Peyer's patch (tissue), 4 donors: ENCODE measurements at regions not wholly inside any gene's neighbourhood (a gene's known extent, or its start where the extent isn't known, plus 50 kb on each side); places are given as distances from the start of the nearest gene placed in this dataset.

ENCODE experiments used
- DNase-seq, 3 donors: peaks; one replicate each; pipeline ENCODE4 v3.0.0-alpha.2; 2017 to 2019
- H3K27ac ChIP-seq, 4 donors: fragments of 200-600 bp; sonication (generic); one replicate each; pipeline ENCODE4 v1.5.1; 2016 to 2019
- H3K27me3 ChIP-seq, 2 donors: fragments of 200-600 bp; sonication (generic); one replicate each; pipeline ENCODE4 v1.5.1; 2019
- H3K36me3 ChIP-seq, 3 donors: fragments of 200-600 bp; sonication (generic); one replicate each; pipeline ENCODE4 v1.5.1; 2016 to 2019
- H3K4me1 ChIP-seq, 4 donors: fragments of 200-600 bp; sonication (generic); one replicate each; pipeline ENCODE4 v1.5.1; 2016 to 2019
- H3K4me3 ChIP-seq, 4 donors: fragments of 200-600 bp; sonication (generic); 1 replicate in 3 of 4; 2 replicates in 1 of 4; pipeline ENCODE4 v1.5.1; 2016 to 2019; ENCODE audit warnings: mild to moderate bottlenecking in 1 of 4
- H3K9me3 ChIP-seq, 4 donors: fragments of 200-600 bp; sonication (generic); one replicate each; pipeline ENCODE4 v1.5.1; 2016 to 2019; ENCODE audit warnings: mild to moderate bottlenecking in 1 of 4
- POLR2A ChIP-seq, 2 donors: fragments of 450-650 bp; IDR thresholded peaks; one replicate each; pipeline ENCODE4 v1.5.1; 2017; ENCODE audit warnings: antibody characterized with exemption in 2 of 2, mild to moderate bottlenecking in 2 of 2, moderate library complexity in 2 of 2
- TF ChIP-seq, protein P1 (sequence below), 6 experiments: fragments of 450-650 bp in 4 of 6; fragments of 200-600 bp in 2 of 6; sonication (generic) in 1 of 6; IDR thresholded peaks; one replicate each; pipeline ENCODE4 v1.5.1; 2017 to 2019; ENCODE audit warnings: antibody characterized with exemption in 6 of 6, mild to moderate bottlenecking in 3 of 6, moderate library complexity in 1 of 6

DNA sequence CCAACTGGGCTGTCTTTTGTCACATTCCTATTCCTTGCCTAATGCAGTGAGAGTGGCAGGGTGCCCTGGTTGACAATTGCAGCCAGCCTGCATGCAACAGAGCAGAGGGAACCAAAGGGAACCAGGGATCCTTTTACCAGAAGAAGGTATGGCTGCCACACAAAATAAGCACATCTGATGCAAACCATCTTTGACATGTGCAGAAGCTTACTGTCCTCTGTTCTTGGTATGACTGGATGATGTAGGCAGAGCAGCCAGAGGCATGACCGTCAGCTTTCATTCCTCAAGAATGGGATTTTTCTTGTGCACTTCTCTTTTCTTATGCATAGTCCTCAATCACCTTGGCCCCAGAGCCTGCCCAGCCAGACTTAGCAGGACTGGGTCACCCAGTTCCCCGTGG is 116.1 kb downstream of the UQCRFS1 start:
- H3K4me1 ChIP-seq = no peaks in the 10 kb centered on the region
- H3K9me3 ChIP-seq = no peaks in the 10 kb centered on the region
- no peak for DNase-seq
- no peak overlapping the region for H3K4me3 ChIP-seq
- no peaks in the 10 kb centered on the region for H3K36me3 ChIP-seq
- TF ChIP-seq POLR2A (IDR thresholded peaks at IDR 0.05) = no peak
- TF ChIP-seq, protein P1, sequence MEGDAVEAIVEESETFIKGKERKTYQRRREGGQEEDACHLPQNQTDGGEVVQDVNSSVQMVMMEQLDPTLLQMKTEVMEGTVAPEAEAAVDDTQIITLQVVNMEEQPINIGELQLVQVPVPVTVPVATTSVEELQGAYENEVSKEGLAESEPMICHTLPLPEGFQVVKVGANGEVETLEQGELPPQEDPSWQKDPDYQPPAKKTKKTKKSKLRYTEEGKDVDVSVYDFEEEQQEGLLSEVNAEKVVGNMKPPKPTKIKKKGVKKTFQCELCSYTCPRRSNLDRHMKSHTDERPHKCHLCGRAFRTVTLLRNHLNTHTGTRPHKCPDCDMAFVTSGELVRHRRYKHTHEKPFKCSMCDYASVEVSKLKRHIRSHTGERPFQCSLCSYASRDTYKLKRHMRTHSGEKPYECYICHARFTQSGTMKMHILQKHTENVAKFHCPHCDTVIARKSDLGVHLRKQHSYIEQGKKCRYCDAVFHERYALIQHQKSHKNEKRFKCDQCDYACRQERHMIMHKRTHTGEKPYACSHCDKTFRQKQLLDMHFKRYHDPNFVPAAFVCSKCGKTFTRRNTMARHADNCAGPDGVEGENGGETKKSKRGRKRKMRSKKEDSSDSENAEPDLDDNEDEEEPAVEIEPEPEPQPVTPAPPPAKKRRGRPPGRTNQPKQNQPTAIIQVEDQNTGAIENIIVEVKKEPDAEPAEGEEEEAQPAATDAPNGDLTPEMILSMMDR (IDR thresholded peaks at IDR 0.05) = no peak
- H3K27ac ChIP-seq = no peak overlapping the region
- no peaks in the 10 kb centered on the region for H3K27me3 ChIP-seq

DNA sequence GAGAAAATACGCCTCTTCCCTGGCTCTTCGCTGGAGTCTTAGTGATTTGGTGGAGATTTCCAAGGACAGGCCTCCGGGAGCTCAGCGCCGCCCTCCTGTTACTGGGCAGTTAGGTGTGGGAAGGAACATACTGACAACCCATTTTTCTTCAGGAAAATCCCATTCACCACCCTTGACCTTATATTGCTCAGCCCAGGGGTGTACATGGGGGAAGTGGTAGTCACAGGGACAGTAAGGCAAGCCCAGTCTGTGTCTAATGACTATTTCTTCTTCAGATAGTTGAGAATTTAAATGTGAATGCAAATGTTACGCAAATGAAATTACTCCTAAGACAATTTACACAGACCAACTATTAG is 119.4 kb downstream of the UQCRFS1 start:
- Histone ChIP-seq H3K4me1 (no peaks in the 10 kb centered on the region), H3K27ac (no peak overlapping the region), H3K4me3 (no peak overlapping the region), H3K9me3 (no peaks in the 10 kb centered on the region), H3K36me3 (no peaks in the 10 kb centered on the region), H3K27me3 (no peaks in the 10 kb centered on the region)
- TF ChIP-seq, protein P1 (IDR thresholded peaks at IDR 0.05) = no peak
- TF ChIP-seq POLR2A (IDR thresholded peaks at IDR 0.05) = no peak
- no peak for DNase-seq

DNA sequence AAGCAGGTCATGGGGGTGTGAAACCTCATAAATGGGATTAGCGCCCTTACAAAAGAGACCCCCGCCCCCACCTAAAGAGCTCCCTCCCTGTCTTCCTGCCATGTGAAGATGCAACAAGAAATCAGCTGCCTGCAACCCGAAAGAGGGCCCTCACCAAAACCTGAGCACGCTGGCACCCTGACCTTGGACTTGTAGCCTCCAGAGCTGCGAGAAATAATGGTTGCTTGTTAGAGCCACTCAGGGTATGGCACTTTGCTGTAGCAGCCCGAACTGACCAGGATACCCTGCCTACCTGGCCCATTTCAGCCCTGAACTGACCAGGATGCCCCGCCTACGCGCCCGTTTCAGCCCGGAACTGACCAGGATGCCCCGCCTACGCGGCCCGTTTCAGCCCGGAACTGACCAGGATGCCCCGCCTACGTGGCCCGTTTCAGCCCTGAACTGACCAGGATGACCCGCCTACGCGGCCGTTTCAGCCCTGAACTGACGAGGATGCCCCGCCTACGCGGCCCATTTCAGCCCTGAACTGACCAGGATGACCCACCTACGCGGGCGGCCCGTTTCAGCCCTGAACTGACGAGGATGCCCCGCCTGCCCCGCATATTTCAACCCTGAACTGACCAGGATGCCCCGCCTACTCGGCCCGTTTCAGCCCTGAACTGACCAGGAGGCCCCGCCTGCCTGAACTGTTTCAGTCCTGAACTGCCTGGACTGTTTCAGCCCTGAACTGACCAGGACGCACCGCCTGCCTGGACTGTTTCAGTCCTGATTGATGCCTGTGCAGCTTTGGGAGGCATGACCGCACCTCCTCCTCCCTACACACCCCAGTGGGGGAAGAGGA is 120.0 kb downstream of the UQCRFS1 start:
- H3K4me1 ChIP-seq = no peaks in the 10 kb centered on the region
- H3K4me3 ChIP-seq = no peak overlapping the region
- TF ChIP-seq POLR2A (IDR thresholded peaks at IDR 0.05) = no peak
- TF ChIP-seq, protein P1 (IDR thresholded peaks at IDR 0.05) = no peak
- no peak for DNase-seq
- no peaks in the 10 kb centered on the region for H3K9me3 ChIP-seq
- H3K27ac ChIP-seq = no peak overlapping the region
- no peaks in the 10 kb centered on the region for H3K27me3 ChIP-seq
- no peaks in the 10 kb centered on the region for H3K36me3 ChIP-seq

DNA sequence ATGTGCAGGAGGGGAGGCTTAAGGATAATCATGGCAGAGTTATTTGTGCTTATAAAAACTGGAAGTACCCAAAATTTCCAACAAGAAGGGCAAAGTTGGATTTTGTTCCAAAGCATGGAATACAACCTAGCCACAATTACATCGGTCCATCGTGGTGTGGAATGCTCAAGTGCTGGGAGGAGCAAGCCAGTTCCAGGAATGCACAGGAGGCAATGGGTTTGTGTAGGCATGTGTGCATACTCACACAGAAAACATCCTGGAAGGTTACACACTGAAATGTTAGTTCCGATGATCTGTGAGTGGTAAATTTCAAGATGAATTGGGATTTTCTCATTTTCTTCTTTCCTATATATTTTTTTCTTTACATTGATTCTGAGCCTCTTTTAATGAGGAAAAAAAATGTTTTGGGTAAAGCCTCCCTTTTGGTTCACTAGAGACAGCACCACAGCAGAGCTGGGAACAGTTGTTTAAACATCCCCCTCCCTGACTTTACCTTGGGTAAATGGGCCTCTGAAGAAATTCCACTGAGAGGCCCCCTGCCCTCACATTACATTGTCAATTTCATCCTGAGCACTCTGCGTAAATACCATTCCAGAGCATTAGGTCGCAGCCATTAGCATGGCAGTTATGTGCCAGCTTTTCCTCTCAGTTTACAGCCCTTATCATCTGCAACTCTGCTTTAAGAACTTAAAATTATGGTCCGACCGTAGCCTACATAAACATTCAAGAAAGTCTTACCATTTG is 122.0 kb downstream of the UQCRFS1 start:
- H3K4me3 ChIP-seq = no peak overlapping the region
- no peak for DNase-seq
- no peak overlapping the region for H3K27ac ChIP-seq
- no peaks in the 10 kb centered on the region for H3K27me3 ChIP-seq
- no peak for TF ChIP-seq POLR2A (IDR thresholded peaks at IDR 0.05)
- TF ChIP-seq, protein P1 (IDR thresholded peaks at IDR 0.05) = no peak
- H3K36me3 ChIP-seq = no peaks in the 10 kb centered on the region
- H3K9me3 ChIP-seq = no peaks in the 10 kb centered on the region
- no peaks in the 10 kb centered on the region for H3K4me1 ChIP-seq

DNA sequence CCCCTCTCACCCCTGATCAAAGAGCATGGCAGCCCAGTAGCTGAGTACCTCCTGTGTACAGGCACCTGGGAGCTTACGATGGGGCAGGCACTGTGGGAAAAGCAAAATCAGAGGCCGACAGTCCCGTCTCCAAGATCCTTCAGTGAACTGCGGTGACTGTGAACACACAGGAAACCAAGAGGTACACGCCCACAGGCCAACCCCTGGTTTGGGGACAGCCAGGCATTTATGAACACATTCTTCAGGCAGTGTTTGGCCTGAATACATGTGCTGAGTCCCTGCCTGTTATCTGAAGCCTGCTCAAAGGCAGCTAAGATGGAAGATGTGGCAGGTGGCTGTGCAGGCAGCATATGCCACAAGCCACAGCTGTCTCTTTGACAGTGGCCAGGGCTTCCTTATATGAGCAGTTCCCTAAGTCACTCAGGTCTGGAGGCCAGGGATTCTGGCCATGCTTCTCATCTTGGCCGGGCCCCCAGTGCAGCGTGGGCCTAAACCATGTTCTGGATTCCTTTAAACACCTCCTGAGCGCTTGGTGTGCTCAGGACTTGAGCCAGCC is 123.6 kb downstream of the UQCRFS1 start:
- no peak for DNase-seq
- Histone ChIP-seq H3K4me3 (no peak overlapping the region), H3K4me1 (no peaks in the 10 kb centered on the region), H3K27ac (no peak overlapping the region), H3K27me3 (no peaks in the 10 kb centered on the region), H3K9me3 (no peaks in the 10 kb centered on the region), H3K36me3 (no peaks in the 10 kb centered on the region)
- TF ChIP-seq, protein P1 (IDR thresholded peaks at IDR 0.05) = no peak
- TF ChIP-seq POLR2A (IDR thresholded peaks at IDR 0.05) = no peak
